Fibroblast of skin of scalp (primary cell): ENCODE measurements at regions not wholly inside any gene's neighbourhood (a gene's known extent, or its start where the extent isn't known, plus 50 kb on each side); places are given as distances from the start of the nearest gene placed in this dataset.

Experiments used
- DNase-seq: peaks from one replicate; pipeline ENCODE4 v3.0.0-alpha.2; 2013

GRCh38 chr7:79862447-79863210 lies 272.0 kb upstream of the GNAI1 start:
- no peak for DNase-seq

- DNase-seq: no peak
Measured at GRCh38 chr7:79855172-79855571, 279.5 kb upstream of the GNAI1 start.

DNA sequence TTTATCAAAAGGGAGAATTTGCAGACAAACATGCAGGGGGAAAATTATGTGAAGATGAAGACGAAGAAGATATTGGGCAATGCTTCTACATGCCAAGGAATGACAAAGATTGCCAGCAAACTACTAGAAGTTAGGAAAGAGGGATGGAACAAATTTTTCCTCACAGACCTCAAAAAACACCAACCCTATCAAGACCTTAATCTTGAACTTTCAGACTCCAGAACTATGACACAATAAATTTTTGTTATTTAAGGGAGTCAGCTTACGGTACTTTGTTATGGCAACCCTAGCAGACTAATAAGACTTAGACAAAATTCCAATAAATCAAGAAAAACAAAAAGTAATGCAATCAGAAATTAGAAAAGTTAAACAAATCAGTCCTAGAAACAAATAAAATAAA lies 280.0 kb upstream of the GNAI1 start:
- DNase-seq: no peak

GRCh38 chr7:79837915-79838314 lies 296.7 kb upstream of the GNAI1 start:
- no peak for DNase-seq

DNA sequence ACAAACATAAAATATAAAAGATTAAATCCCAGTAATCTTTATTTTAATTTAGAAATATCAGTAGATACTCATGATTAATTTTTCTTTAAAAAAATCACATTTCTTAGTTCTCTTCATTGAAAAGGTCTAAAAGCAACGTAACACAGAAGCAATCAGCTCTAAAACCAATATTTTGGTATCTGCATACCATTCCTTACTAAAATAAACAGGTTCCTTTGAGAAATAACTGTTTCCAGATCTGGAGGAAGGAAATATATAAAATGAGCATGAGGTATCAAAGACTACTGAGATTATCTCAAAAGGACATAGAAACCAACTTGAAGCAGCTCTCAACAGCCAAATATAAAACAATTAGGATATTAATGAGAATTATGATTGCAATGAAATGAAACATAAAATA lies 301.0 kb upstream of the GNAI1 start:
- DNase-seq: no peak

DNA sequence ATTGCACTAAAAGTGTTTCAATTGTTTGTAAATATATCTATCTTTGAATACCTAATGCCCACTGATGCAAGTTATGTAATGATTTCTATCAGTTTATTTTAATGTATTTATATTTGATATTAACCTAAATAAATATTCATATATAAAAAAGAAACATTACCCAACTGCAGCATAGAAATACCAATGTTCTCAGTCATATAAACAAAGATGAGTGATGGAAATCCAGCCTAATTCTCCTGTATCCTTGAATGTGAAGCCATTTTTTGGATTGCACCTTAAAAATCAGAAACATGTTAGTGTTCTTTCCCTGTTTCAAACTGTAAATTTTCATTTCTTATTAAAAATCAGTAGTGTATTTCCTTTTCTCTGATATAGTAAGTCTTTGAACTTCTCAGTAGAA lies 305.8 kb upstream of the GNAI1 start:
- DNase-seq: no peak

GRCh38 chr7:79823246-79823951 lies 311.2 kb upstream of the GNAI1 start:
- DNase-seq: peak; percentile 58

DNA sequence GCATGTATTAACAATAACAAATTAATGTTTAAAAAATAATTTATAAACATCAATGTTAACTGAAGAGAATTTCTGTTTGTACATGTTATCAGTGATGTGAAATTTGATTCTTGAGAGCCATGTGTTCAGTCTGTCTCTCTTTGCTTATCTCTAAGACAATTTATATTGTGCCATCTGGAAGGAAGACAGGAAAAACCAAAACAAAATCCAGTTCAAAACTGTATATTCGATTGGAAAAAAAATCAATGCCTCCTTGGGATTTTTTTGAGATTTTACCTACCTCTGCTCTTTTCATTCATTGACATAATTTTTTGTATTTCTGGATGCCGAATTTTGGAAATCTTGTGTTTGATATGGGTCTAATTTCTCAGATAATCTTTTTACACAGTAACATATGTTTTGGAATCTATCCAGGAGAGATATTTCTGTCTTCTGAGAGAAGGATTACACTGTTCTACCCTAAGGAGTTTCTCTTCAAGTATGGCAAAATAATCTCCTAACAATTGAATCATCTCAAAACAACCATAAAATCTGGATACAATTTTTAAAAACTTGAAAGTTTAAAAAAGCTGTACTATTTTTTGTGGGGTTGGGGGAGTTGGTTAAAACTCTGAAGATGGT lies 311.9 kb upstream of the GNAI1 start:
- no peak for DNase-seq

- peak; percentile 70 for DNase-seq
Measured at GRCh38 chr7:79820387-79820786, 314.2 kb upstream of the GNAI1 start.

GRCh38 chr7:79810916-79811315 lies 323.7 kb upstream of the GNAI1 start:
- DNase-seq: peak; percentile 20

GRCh38 chr7:79806161-79806734 lies 328.4 kb upstream of the GNAI1 start:
- DNase-seq: peak; percentile 46

GRCh38 chr7:79790656-79791262 lies 337.3 kb upstream of the MAGI2 start:
- no peak for DNase-seq

- peak; percentile 71 for DNase-seq
Measured at GRCh38 chr7:79789584-79790345, 336.3 kb upstream of the MAGI2 start.

GRCh38 chr7:79787623-79788022 lies 334.2 kb upstream of the MAGI2 start:
- no peak for DNase-seq

GRCh38 chr7:79787096-79787495 lies 333.6 kb upstream of the MAGI2 start:
- DNase-seq: no peak

DNA sequence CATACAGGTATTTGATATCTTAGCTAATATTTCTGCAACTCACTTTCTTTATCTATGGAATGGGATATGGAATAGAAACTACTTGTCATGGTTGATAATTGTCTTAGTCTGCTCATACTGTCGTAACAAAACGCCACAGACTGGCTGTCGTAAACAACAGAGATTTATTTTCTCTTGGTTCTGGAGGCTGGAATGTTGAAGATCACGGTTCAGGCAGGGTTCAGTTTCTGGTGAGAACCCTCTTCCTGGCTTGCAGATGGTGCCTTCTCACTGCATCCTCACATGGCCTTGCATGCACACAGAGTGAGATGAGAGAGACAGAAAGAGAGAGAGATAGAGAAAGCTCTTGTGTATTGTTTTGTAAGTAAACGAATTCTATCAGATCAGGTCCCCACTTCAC lies 332.7 kb upstream of the MAGI2 start:
- DNase-seq: no peak

GRCh38 chr7:79785556-79785955 lies 332.1 kb upstream of the MAGI2 start:
- DNase-seq: no peak

- DNase-seq: no peak
Measured at GRCh38 chr7:79782906-79783305, 329.4 kb upstream of the MAGI2 start.

GRCh38 chr7:79782256-79782655 lies 328.8 kb upstream of the MAGI2 start:
- DNase-seq: no peak

- no peak for DNase-seq
Measured at GRCh38 chr7:79781716-79782115, 328.2 kb upstream of the MAGI2 start.

DNA sequence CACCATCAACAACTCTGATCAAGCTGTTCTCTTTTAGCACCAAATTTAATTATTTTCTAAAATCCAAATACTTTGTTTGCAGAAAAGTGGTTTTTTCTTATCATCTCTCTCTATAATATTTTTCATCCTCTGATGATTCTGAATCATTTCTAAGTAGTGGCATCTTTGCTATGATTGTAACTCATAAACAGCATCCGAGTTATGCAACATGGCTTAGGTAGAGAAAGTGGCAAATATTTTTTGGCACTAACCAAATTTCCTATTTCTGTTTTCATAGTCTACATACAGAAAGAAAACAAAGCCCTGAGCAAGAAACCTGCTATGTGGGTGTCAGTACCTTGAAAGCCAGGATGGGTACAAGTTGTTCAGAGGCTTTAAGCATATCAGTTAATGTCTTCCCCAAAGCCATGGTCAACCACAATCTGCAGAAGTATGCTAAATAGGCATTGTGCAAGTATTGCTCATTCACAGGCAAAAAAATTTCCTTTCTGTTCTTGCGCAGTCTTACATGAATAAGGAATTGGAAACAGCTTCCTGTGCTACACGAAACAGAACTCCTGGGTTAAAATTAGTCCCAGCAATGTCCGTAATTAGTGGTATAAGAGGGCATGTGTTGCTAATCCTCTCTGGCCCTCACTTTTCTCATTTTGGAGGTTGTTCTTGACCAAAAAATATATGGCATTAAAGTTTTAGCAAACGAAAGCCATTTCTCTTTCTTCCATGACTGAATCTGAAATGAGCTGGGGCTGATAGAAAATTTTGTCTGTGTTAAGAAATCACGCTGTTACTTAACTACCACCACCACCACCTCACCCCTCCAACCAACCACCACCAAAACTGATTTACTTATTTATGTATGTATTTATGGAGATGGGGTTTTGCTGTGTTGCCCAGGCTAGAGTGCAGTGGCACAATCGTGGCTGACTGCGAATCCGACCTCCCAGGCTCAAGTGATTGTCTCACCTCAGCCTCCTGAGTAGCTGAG lies 325.6 kb upstream of the MAGI2 start:
- DNase-seq: peak; percentile 87
